HG02870 (cell line): ENCODE measurements at regions not wholly inside any gene's neighbourhood (a gene's known extent, or its start where the extent isn't known, plus 50 kb on each side); places are given as distances from the start of the nearest gene placed in this dataset.

ENCODE experiments used
- ATAC-seq: cut with Tn5 transposase; IDR thresholded peaks from one replicate; pipeline ENCODE4 v1.9.1; 2021; ENCODE audit warnings: mild to moderate bottlenecking, moderate library complexity; ENCODE audit not compliant: unreplicated experiment

DNA sequence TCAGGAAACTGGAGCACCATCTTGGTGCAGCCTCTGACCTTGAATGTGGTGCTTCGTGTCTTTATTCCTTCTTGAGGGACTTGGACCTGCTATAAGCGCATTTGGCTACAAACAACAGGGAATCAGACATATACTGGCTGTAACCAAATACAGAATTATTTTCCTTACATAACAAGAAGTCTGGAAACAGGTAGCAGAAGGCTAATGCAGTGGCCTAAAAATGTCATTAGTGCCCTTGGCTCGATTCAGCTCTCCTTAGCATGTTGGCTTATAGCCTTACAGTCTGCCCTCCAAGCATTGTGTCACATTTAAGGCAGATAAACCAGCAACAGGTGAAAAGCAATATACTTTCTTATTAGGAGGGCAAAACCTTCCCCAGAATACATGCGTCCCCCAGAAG lies 655.4 kb downstream of the XIRP2 start:
- ATAC-seq: no peak

DNA sequence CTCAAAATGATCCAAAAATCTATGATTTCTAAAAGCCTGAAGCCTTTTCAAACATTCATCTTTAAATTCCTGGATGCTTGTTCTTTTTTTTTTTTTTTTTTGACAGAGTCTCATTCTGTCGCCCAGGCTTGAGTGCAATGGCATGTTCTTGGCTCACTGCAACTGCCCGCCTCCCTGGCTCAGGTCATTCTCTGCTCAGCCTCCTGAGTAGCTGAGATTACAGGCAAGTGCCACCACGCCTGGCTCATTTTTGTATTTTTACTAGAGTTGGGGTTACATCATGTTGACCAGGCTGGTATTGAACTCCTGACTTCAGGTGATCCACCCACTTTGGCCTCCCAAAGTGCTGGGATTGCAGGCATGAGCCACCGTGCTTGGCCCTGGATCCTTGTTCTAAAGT lies 649.5 kb downstream of the XIRP2 start:
- ATAC-seq: no peak

DNA sequence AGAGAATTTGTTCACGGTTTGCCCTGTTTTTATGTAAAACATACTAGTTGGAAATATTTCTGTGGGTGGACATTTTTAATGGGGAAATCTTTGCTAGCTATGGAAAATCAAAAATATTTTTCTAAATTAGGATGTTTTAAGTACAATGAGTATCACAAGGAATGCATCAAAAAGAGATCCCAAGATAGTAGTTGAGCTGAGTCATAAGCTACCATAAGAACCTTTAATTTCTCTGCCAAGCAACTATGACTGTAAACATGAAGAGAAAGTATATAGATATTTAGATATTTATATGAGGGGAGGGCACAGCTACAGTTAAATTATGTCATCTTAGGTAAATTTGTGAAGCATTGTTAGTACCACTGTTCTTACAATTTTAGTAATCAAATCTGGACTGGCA lies 646.2 kb downstream of the XIRP2 start:
- ATAC-seq: no peak

DNA sequence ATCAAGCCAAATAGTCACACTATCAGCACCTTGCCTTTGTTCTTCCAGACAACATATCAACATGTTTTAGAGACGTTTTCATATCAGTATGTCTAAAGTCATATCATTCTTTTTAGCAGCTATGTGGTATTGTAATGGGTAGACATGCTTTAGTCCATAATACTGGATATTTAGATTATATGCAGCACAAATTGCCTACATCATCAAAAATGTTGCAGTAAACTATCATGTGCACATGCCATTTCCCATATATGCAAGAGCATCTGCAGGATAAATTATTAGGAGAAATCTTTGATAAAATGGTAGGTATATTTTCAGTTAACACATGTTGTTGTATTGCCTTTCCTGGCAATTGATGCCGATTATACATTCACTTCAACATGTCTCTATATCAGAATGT lies 636.5 kb downstream of the XIRP2 start:
- no peak for ATAC-seq

DNA sequence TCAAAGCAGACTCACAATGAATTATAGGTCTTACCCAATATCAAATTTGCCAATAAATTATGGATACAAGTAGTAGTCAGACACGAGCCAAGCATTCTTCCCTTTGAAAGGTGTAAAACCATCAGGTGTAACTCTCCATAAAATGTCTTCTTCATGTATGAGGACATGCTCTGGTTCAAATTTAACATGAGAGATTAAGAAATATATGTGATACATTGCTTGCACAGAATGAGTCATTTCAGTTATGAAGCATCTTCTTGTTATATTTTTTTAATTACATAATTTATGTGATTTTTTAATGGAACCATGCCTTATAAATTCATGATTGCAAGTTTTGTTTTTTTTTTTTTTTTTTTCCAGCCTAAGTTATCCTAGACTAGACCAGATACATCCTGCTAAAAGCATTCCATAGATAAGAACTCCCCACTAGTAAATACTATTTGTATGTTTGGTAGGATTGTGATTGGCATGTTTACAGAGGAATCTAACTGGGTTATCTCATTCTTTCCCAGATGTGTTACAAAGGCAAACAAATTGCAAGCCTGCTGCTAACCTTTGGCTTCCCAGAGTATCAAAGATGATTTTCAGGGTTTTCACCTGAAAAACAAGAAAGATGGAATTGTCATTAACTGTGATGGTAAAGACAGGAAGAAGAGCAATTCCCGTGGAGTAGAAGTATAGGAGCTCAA lies 621.9 kb downstream of the XIRP2 start:
- no peak for ATAC-seq

DNA sequence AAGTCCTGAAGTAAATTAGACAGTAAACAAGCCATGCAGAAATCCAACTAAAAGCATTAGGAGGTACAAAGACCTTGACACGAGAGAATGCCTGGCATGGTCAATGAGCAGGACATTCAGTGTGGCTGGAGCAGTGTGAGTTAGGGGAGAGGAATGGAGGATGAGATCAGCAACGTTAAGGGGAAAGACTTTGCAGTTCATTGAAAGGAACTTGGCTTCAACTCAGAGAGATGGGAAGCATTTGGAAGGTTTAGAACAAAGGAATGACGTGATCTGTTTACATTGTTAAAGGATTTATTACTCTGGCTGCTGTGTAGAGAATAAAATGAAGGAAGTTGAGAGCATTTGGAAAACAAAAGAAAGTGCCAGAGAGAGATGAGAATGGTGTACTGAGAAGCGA lies 621.3 kb downstream of the XIRP2 start:
- ATAC-seq: no peak

DNA sequence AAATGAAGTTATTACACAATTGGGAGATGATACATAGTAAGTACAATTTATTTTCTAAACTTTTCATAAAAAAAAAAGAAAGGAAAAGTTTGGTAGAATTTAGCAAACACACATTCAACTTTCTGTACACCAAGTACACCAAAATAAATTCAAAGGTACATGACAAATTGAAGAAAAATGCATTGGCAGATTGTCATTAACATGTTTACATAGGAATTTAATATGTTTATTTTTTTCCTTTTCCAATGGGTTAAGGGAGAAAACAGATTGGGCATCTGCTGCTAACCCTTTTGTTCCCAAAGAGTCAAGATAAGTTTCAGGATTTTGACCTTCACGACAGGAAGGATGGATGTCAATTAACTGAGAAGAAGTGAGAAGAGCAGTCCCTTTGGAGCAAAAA lies 620.4 kb downstream of the XIRP2 start:
- no peak for ATAC-seq

DNA sequence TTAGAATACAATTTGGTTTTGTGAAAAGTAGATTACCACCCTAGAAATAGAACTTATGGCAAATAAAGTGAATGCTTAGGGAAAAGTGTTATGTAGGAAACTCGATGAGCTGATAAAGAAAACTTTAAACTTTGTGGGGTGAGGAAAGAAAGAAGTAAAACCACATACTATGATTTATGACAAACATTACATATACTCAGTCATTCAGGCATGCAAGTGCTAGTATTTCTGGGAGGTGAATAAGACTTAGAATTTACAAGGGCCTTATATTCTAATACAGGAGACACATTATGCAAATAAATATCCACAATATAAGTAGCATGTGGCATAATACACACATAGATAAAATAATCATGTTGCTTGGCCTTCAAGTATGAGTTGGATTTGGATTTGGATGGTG lies 618.1 kb downstream of the XIRP2 start:
- no peak for ATAC-seq

DNA sequence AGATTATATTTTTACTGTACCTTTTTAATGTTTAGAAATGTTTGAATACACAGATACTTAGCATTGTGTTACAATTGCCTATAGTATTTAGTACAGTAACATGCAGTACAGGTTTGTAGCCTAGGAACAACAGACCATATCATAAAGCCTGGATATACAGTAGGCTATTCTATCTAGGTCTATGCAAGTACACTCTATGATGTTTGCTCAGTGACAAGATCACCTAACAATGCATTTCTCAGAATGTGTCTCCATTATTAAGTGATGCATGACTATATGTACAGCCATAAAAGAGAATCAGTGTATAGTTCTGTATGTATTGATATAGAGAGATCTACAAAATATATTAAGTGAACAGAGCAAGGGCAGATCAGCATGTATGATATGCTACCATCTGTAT lies 616.4 kb downstream of the XIRP2 start:
- ATAC-seq: no peak

DNA sequence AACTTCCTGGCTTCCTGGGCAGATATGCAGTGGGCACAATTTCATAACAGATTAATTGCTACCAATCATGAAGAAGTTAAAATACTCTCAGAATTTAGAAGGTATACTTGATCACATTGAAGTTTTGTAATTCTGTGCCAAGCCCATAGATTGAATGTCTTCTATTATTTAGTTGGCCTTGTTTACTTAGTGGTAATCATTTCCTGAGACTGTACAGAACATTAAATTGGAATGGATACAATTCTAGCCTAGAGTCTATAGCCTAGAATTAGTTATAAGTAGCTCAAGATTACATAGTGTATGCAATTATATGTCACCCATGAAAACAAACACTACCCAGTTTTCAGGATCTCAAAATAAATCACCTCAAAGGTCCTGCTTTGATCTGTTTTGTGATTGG lies 615.8 kb downstream of the XIRP2 start:
- ATAC-seq: no peak

DNA sequence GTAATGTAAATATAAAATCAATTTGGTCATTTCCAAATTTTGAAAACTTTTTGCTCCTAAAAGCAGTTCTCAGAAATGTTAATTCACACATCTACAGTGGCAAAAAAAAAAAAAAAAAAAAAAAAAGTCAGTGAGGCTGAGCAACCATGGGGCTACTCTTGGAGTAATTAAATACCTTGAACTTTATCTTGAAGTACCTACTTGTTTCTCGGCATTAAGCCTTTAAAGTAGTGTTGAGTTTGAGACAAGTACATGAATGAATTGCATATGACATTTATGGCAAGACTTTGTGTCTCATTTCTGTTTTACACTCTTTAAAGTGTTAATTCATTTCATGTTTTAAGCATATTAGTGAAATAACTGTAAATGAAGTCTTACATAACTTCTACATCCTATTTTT lies 613.3 kb downstream of the XIRP2 start:
- no peak for ATAC-seq

DNA sequence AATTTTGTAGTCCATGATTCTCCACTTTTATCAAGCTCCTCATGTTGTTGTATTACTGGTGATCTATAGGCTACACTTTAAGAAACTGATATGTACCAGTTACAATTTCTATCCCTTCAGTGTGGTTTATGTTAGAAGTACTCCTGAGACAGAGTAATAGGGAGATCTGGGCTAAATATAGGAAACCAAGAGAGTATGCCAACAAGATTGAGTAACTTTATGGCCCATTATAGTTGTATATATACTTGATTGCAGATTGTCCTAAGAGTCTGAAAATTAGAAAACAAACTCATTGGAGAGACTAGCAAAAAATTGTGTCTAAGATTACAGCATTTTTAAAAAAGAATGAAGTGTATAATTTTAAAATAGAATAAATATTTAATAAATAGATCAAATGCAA lies 605.6 kb downstream of the XIRP2 start:
- no peak for ATAC-seq

DNA sequence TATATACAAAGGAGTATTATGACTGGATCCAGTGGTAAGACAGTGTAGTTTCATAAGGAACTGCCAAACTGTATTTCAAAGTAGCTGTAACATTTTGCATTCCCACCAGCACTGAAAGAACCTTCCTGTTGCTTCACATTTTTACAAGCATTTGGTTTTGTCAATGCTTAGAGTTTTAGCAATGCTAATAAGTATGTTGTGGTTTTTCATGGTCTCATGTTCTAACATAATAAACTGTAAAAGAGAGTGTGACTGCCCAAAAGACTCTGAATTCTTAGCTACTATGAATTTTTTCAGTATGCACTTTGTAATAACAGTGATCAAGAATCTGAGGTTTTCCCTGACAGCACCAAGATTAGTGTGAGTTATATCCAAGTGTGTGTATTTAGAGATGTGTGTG lies 604.2 kb downstream of the XIRP2 start:
- no peak for ATAC-seq

DNA sequence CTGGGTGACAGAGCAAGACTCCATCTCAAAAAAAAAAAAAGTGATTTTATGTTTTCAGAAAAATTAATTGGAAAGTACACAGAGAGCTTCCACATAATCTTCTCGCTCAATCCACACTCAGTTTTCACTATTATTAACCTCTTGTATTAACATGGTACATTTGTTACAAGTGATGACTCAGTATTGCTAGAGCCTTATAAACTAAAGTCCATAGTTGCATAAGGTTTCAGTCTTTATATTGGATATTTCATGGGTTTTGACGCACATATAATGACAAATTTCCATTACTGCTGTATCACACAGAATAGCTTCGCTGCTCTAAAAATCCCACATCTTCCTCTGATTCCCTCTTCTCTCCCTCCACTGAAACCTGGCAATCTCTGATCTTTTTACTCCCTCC lies 603.5 kb downstream of the XIRP2 start:
- ATAC-seq: no peak

DNA sequence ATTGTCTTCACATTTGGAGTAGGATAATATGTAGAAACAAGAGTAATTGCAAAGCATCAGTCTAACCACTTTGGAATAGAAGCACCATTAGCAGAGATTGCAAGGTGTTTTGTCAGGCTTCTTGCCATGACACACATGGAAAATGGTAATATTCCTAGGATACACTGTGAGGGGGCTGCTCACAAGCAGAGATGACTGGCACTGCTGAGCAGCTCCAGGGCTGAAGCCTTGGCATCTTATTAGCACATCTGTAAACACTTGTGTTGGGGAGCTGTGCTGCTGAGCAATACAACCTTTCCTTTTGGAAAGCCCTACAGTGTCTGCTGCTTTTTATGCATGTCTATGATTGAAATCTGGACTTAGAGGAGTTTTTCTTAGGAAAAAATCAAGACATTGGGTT lies 602.2 kb downstream of the XIRP2 start:
- ATAC-seq: no peak

DNA sequence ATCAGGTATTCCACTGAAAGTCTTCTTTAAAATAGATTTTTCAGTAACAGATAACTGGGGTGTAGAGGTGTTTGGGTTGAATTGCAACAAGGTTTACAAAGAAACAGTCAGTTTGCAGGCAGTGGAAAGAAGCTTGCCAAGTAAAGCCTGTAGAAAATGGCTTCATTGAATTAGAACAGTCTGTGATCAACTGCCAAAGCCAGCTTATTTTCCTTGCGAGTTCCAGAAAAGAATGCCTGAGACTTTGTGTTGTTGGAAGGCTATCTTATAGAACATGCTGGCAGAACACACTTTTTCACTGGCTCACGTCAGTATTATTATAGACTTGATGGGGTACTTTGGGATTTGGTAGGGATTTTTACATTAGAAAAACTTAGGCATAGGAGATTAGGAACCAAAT lies 601.0 kb downstream of the XIRP2 start:
- ATAC-seq: no peak

DNA sequence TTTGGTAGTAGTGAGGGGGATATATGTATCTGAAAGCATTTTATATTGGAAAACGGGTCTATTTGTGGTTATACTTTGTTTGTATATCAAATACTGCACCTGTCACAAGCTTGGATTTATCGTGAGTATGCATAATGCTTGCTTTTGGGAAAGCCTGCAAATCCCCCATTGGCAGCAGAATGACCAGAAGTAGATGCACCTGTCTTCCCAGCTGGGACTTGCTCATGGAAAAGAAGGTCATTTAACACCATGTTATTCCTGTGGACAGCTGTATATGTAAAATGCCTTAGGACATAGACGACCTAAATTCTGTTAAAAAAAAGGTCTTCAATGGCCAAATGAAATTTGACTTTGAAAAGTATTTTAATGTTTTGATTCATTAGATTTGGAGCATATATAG lies 599.4 kb downstream of the XIRP2 start:
- no peak for ATAC-seq

DNA sequence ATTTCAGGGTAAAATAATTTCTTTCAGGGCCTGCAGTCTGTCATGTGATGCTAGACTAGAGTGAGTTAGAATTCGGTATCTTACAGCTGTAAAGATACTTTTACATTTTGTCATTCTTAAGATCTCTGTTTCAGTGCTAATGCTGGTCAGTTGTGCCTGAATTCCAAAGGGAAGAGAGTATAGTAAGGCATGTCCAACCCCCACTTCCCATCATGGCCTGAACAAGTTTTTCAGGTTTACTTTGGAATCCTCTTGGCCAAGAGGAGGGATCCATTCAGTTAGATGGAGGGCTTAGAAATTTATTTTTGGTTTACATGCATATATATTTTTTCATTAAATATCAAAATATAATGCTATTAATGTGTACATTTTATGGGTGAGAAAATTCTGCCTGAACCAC lies 596.6 kb downstream of the XIRP2 start:
- no peak for ATAC-seq

DNA sequence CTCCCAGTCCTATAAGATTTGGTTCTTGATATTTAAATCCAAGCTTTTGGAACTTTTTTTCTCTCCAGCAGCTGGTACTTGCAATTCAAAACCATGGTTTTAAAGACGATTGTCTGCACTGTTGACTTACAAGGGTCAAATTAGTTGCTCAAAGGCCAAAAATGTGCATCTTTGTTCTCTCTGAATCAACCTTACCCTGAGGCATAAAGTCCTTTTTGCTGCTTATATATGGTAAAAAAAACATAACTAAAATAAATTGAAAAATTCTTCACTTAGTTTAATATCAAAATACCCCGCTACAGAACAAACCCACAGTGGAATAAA lies 592.7 kb downstream of the XIRP2 start:
- no peak for ATAC-seq

DNA sequence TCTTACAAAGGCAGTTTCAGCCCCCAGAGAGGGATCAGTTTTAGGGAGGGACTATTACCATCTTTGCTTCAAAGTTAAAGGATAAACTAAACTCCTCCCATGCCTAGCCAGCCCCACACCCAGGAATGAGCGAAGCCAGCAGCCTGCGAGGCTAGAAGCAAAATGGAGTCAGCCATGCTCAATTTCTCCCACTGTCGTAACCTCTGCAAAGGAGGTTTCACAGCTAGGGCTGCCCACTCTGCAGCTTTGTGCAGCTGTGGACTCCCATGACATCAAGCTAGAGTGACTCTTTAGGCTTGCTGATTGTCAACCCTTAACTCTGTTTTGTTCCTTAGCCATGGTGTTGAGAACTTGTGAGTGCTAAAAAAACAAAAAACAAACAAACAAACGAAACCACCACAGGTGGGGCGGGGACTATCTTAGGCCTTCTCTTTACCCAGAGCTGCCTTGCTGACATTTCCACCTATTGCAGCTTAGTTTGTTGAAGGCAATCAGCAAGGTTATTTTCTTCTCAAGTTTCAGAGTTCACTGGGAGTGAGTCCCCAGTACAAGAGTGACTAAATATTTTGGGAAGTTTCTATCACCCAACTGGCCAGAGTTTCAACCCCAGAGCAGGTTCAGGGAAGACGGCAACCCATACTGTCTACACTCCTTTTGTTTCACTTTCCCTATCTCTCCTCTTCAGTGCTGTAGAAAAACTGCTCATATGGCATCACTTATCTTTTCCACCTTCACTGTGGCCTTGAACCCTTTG lies 592.1 kb downstream of the XIRP2 start:
- ATAC-seq: peak; percentile 58

DNA sequence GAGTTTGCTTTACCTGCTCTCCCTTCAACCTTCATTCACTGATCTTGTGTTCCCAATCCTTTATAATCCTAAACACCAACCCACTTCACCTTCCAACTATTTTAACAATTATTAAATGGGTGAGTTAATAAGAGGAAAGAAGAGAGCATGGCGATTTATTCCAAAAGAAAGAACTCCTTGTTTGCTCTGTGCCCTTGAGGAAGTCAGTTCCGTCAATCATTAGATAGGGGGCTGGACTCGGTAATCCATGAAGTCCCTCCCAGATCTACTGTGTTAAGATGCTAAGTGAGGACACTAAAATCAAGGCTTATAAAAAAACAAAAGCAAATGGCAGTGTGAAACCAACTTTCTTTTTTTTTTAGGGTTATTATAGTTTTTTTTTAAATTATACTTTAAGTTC lies 589.9 kb downstream of the XIRP2 start:
- ATAC-seq: no peak

DNA sequence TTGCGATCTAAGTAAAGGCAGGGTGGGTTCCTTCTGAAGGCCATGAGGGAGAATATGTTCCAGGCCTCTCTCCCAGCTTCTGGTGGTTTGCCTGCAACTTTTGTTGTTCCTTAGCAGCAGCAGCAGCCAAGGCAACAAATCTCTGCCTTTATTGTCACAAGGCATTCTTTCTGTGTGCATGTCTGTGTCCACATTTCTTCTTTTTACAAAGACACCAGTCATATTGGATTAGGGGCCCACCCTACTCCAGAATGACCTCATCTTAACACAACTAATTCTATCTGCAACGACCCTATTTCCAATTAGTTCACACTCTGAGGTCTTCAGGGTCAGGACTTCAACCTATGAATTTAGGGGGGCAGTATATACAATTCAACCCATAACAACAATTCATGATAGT lies 587.5 kb downstream of the XIRP2 start:
- no peak for ATAC-seq

DNA sequence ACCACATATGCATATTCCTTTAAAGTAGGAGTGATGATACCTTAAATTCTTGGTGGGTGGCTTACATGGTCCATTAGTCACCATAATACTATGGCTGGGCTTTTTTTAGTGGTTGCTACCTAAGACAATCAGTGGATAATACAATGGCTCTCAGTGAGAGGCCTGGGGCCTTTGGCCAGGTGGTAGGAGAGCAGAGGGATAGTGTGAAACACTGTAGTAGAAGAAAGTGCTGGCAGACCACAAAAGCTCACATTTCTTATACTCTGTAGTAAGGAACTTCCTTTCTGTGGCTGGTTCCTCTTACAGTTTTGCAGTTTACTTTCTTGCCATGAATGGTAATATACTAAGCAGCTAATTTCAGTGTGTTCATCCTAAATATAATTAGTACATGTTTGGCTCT lies 583.5 kb downstream of the XIRP2 start:
- peak; percentile 85 for ATAC-seq
